Liver (tissue), 8 donors: ENCODE measurements at regions not wholly inside any gene's neighbourhood (a gene's known extent, or its start where the extent isn't known, plus 50 kb on each side); places are given as distances from the start of the nearest gene placed in this dataset.

Source experiments
- DNase-seq: peaks from one replicate; pipeline ENCODE4 v3.0.0-alpha.2; 2017; ENCODE audit warnings: low spot score
- H3K27ac ChIP-seq, 2 donors: one replicate each; pipeline ENCODE4 v1.7.0; 2013; ENCODE audit warnings: inconsistent platforms in 2 of 2, low read length in 2 of 2, control low read depth in 1 of 2, low read depth in 1 of 2, mild to moderate bottlenecking in 1 of 2
- H3K27me3 ChIP-seq, 4 donors: one replicate each; pipeline versions ENCODE4 v1.6.1 to v1.7.0; 2013; ENCODE audit warnings: low read length in 3 of 4, inconsistent platforms in 1 of 4, mild to moderate bottlenecking in 1 of 4, moderate library complexity in 1 of 4; ENCODE audit not compliant: control insufficient read depth in 4 of 4, insufficient read depth in 4 of 4
- H3K36me3 ChIP-seq, 4 donors: one replicate each; pipeline versions ENCODE4 v1.6.1 to v1.7.0; 2013; ENCODE audit warnings: low read length in 3 of 4, mild to moderate bottlenecking in 3 of 4, low read depth in 1 of 4, moderate library complexity in 1 of 4; ENCODE audit not compliant: control insufficient read depth in 4 of 4, insufficient read depth in 3 of 4
- H3K4me1 ChIP-seq, 4 donors: one replicate each; pipeline versions ENCODE4 v1.6.1 to v1.7.0; 2013; ENCODE audit warnings: low read length in 3 of 4, mild to moderate bottlenecking in 3 of 4, moderate library complexity in 1 of 4; ENCODE audit not compliant: control insufficient read depth in 4 of 4, insufficient read depth in 4 of 4
- H3K4me3 ChIP-seq, 3 donors: one replicate each; pipeline versions ENCODE4 v1.6.1 to v1.7.0; 2013; ENCODE audit warnings: low read length in 3 of 3, control low read depth in 1 of 3, low read depth in 1 of 3, mild to moderate bottlenecking in 1 of 3
- H3K9ac ChIP-seq, 2 donors: one replicate each; pipeline ENCODE4 v1.7.0; 2013; ENCODE audit warnings: low read length in 2 of 2, mild to moderate bottlenecking in 2 of 2, moderate library complexity in 2 of 2, control low read depth in 1 of 2, low read depth in 1 of 2
- H3K9me3 ChIP-seq, 4 donors: one replicate each; pipeline versions ENCODE4 v1.6.1 to v1.7.0; 2013; ENCODE audit warnings: low read length in 3 of 4; ENCODE audit not compliant: control insufficient read depth in 4 of 4
- ATF3 ChIP-seq: IDR thresholded peaks from 2 replicates; pipeline ENCODE4 v1.6.1; 2016; ENCODE audit warnings: antibody characterized with exemption
- CTCF ChIP-seq: fragments of 150-350 bp; IDR thresholded peaks from 2 replicates; pipeline ENCODE4 v1.5.1; 2017; ENCODE audit warnings: improper control_type of control experiment, low read depth, low read length; ENCODE audit not compliant: missing input control
- EGR1 ChIP-seq, 2 donors: IDR thresholded peaks; 2 replicates each; pipeline ENCODE4 v1.6.1; 2016 to 2018; ENCODE audit warnings: antibody characterized with exemption in 2 of 2, low read depth in 2 of 2
- FOXA1 ChIP-seq: IDR thresholded peaks from 2 replicates; pipeline ENCODE4 v1.6.1; 2016; ENCODE audit warnings: antibody characterized with exemption
- FOXA2 ChIP-seq: IDR thresholded peaks from 2 replicates; pipeline ENCODE4 v1.6.1; 2016; ENCODE audit warnings: antibody characterized with exemption
- HNF4A ChIP-seq, 2 donors: conservative IDR thresholded peaks; 2 replicates each; pipeline ENCODE4 v1.6.1; 2016; ENCODE audit warnings: antibody characterized with exemption in 2 of 2, mild to moderate bottlenecking in 2 of 2
- HNF4G ChIP-seq: IDR thresholded peaks from 2 replicates; pipeline ENCODE4 v1.6.1; 2016; ENCODE audit warnings: antibody characterized with exemption
- JUND ChIP-seq, 2 donors: IDR thresholded peaks; 2 replicates each; pipeline ENCODE4 v1.6.1; 2016; ENCODE audit warnings: antibody characterized with exemption in 2 of 2
- MAX ChIP-seq: IDR thresholded peaks from 2 replicates; pipeline ENCODE4 v1.6.1; 2016; ENCODE audit warnings: antibody characterized with exemption
- NR2F2 ChIP-seq: IDR thresholded peaks from 2 replicates; pipeline ENCODE4 v1.6.1; 2016; ENCODE audit warnings: antibody characterized with exemption
- RAD21 ChIP-seq, 2 donors: IDR thresholded peaks; 2 replicates each; pipeline ENCODE4 v1.6.1; 2016; ENCODE audit warnings: antibody characterized with exemption in 2 of 2, mild to moderate bottlenecking in 2 of 2
- REST ChIP-seq: IDR thresholded peaks from 2 replicates; pipeline ENCODE4 v1.6.1; 2016; ENCODE audit warnings: antibody characterized with exemption, mild to moderate bottlenecking
- RXRA ChIP-seq, 2 donors: IDR thresholded peaks; 2 replicates each; pipeline ENCODE4 v1.6.1; 2017 to 2018; ENCODE audit warnings: antibody characterized with exemption in 2 of 2, mild to moderate bottlenecking in 1 of 2
- SP1 ChIP-seq: IDR thresholded peaks from 2 replicates; pipeline ENCODE4 v1.6.1; 2018; ENCODE audit warnings: antibody characterized with exemption, mild to moderate bottlenecking
- TAF1 ChIP-seq: conservative IDR thresholded peaks from 2 replicates; pipeline ENCODE4 v1.6.1; 2016; ENCODE audit warnings: antibody characterized with exemption, mild to moderate bottlenecking
- YY1 ChIP-seq: IDR thresholded peaks from 2 replicates; pipeline ENCODE4 v1.6.1; 2016; ENCODE audit warnings: antibody characterized with exemption, mild to moderate bottlenecking
- ZBTB33 ChIP-seq: IDR thresholded peaks from 2 replicates; pipeline ENCODE4 v1.6.1; 2016; ENCODE audit warnings: antibody characterized with exemption
- WGBS: extraction: QIAGEN DNeasy Blood & Tissue Kit; methylation state at CpG from one replicate; pipeline ENCODE4 v1.1.7; 2013; 5-methylcytosine and 5-hydroxymethylcytosine counted together
- donor health status: healthy.
- donor health status: healthy.
- donor health status: healthy.
- donor health status: healthy.
- donor health status: healthy.

- no peak overlapping the region for H3K9ac ChIP-seq
- TF ChIP-seq NR2F2 (no peak), RXRA (IDR thresholded peaks at IDR 0.05) (no peak), FOXA1 (no peak), ATF3 (no peak), YY1 (no peak), FOXA2 (no peak), REST (no peak), CTCF (no peak), RAD21 (IDR thresholded peaks at IDR 0.05) (no peak)
- H3K27me3 ChIP-seq = peaks cover 0 to 7% (median 0%) of the 10 kb centered on the region in 4 donors
- H3K27ac ChIP-seq = no peak overlapping the region
- 78% methylated on average over 2 of the region's 2 CpGs for WGBS
- H3K4me3 ChIP-seq = no peak overlapping the region
- DNase-seq = no peak
- H3K36me3 ChIP-seq = no peaks in the 10 kb centered on the region
- H3K4me1 ChIP-seq = no peaks in the 10 kb centered on the region
- H3K9me3 ChIP-seq = no peaks in the 10 kb centered on the region
Observed at GRCh38 chr4:187575706-187576105, 419.9 kb upstream of the ZFP42 start.

GRCh38 chr4:187576751-187577150 is 418.8 kb upstream of the ZFP42 start:
- Histone ChIP-seq H3K36me3 (no peaks in the 10 kb centered on the region), H3K27me3 (peaks cover 0 to 7% (median 0%) of the 10 kb centered on the region in 4 donors), H3K9me3 (no peaks in the 10 kb centered on the region), H3K4me1 (no peaks in the 10 kb centered on the region), H3K9ac (no peak overlapping the region), H3K27ac (no peak overlapping the region), H3K4me3 (no peak overlapping the region)
- DNase-seq = no peak
- TF ChIP-seq ATF3 = no peak
- TF ChIP-seq REST = no peak
- no peak for TF ChIP-seq YY1
- TF ChIP-seq CTCF = no peak
- no peak for TF ChIP-seq HNF4A (conservative IDR thresholded peaks at IDR 0.05)
- TF ChIP-seq MAX = no peak
- no peak for TF ChIP-seq JUND (IDR thresholded peaks at IDR 0.05)
- TF ChIP-seq NR2F2 = no peak
- no peak for TF ChIP-seq EGR1 (IDR thresholded peaks at IDR 0.05; ENCODE audit: low read depth in 2 of 2)
- no peak for TF ChIP-seq ZBTB33
- TF ChIP-seq SP1 = no peak
- TF ChIP-seq HNF4G = no peak
- no peak for TF ChIP-seq FOXA2
- no peak for TF ChIP-seq RAD21 (IDR thresholded peaks at IDR 0.05)
- no peak for TF ChIP-seq TAF1
